ENCODE measurements at regions not wholly inside any gene's neighbourhood (a gene's known extent, or its start where the extent isn't known, plus 50 kb on each side); places are given as distances from the start of the nearest gene placed in this dataset.
"Not testable (repeated sequence)": the region's sequence is repeated elsewhere in the genome, so short reads cannot be mapped to it uniquely, and the experiment has no call there.

GRCh38 chr1:146474216-146474615 lies 245.4 kb upstream of the NOTCH2NLA start:
- DNase-seq (ENCODE audit: low read depth, low spot score); H3K27ac ChIP-seq (ENCODE audit: low read length); H3K4me3 ChIP-seq (ENCODE audit: low read length); H3K9me3 ChIP-seq (ENCODE audit: control insufficient read depth, insufficient read depth, low read length); H3K4me1 ChIP-seq (ENCODE audit: control insufficient read depth, insufficient read depth, low read length); H3K27me3 ChIP-seq (ENCODE audit: control insufficient read depth, insufficient read depth, low read length); H3K36me3 ChIP-seq (ENCODE audit: control insufficient read depth, insufficient read depth, low read length): not testable (repeated sequence)
- WGBS (ENCODE audit: insufficient coverage, insufficient read length): no CpG with 5 or more reads among the region's 6 CpGs

- H3K27ac ChIP-seq (ENCODE audit: low read length); H3K9me3 ChIP-seq (ENCODE audit: control insufficient read depth, insufficient read depth, low read length); H3K4me1 ChIP-seq (ENCODE audit: control insufficient read depth, insufficient read depth, low read length); DNase-seq (ENCODE audit: low read depth, low spot score); H3K36me3 ChIP-seq (ENCODE audit: control insufficient read depth, insufficient read depth, low read length); H3K27me3 ChIP-seq (ENCODE audit: control insufficient read depth, insufficient read depth, low read length): not testable (repeated sequence)
- no CpG with 5 or more reads among the region's 42 CpGs for WGBS (ENCODE audit: insufficient coverage, insufficient read length)
- H3K4me3 ChIP-seq (ENCODE audit: low read length): peak overlapping the region; percentile 31; the same call in 1 of the 2 replicates
Measured at GRCh38 chr1:146472192-146472861, 243.5 kb upstream of the NOTCH2NLA start.

DNA sequence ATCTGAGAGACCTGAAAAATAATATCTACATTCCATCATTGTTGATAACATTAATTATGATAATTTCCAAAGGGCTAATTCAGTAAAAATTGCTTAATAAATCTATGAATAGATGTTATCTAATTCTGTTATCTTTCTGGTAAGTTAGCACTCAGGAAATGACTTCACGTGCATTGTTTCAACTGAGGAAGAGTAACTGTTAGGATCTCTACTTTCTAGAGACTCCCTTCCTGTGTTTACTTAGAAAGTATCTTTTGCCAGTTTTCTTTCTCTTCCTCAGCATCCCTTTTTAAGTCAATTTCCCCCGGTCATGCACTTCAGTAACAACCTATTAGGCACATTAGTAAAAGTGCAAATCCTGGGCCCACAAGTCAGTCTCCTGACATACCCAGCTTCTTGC lies 231.1 kb upstream of the NOTCH2NLA start:
- not testable (repeated sequence) for H3K27ac ChIP-seq (ENCODE audit: low read length); H3K9me3 ChIP-seq (ENCODE audit: control insufficient read depth, insufficient read depth, low read length); H3K36me3 ChIP-seq (ENCODE audit: control insufficient read depth, insufficient read depth, low read length); H3K27me3 ChIP-seq (ENCODE audit: control insufficient read depth, insufficient read depth, low read length); DNase-seq (ENCODE audit: low read depth, low spot score); H3K4me1 ChIP-seq (ENCODE audit: control insufficient read depth, insufficient read depth, low read length); H3K4me3 ChIP-seq (ENCODE audit: low read length)
- WGBS (ENCODE audit: insufficient coverage, insufficient read length): no CpG with 5 or more reads among the region's 2 CpGs

DNA sequence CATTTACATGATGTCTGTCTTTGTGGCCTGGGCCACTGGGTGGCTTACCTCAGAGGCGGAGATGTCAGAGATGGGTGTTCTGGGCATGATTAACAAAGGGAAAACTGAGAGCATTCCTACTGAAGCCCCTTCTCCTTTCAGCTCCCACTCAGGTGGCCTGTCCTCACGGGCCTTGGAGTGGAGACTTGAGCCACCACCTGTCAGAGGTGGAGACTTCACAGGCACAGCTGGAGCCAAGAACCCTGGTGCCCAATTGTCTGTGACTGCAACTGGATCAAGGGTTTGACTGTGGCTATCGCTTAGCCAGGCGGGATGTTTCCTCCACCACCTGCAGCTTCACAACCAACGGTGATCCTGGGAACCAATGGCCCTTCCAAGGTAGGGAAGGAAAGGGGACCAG lies 230.5 kb upstream of the NOTCH2NLA start:
- H3K4me1 ChIP-seq (ENCODE audit: control insufficient read depth, insufficient read depth, low read length); H3K27me3 ChIP-seq (ENCODE audit: control insufficient read depth, insufficient read depth, low read length); H3K9me3 ChIP-seq (ENCODE audit: control insufficient read depth, insufficient read depth, low read length); H3K4me3 ChIP-seq (ENCODE audit: low read length); H3K27ac ChIP-seq (ENCODE audit: low read length); H3K36me3 ChIP-seq (ENCODE audit: control insufficient read depth, insufficient read depth, low read length); DNase-seq (ENCODE audit: low read depth, low spot score): not testable (repeated sequence)
- WGBS (ENCODE audit: insufficient coverage, insufficient read length): no CpG with 5 or more reads among the region's 5 CpGs

- not testable (repeated sequence) for H3K27ac ChIP-seq (ENCODE audit: low read length); H3K4me1 ChIP-seq (ENCODE audit: control insufficient read depth, insufficient read depth, low read length); H3K27me3 ChIP-seq (ENCODE audit: control insufficient read depth, insufficient read depth, low read length); H3K9me3 ChIP-seq (ENCODE audit: control insufficient read depth, insufficient read depth, low read length); H3K4me3 ChIP-seq (ENCODE audit: low read length); DNase-seq (ENCODE audit: low read depth, low spot score); H3K36me3 ChIP-seq (ENCODE audit: control insufficient read depth, insufficient read depth, low read length)
- no CpG with 5 or more reads among the region's 13 CpGs for WGBS (ENCODE audit: insufficient coverage, insufficient read length)
Measured at GRCh38 chr1:146448877-146449246, 220.0 kb upstream of the NOTCH2NLA start.

DNA sequence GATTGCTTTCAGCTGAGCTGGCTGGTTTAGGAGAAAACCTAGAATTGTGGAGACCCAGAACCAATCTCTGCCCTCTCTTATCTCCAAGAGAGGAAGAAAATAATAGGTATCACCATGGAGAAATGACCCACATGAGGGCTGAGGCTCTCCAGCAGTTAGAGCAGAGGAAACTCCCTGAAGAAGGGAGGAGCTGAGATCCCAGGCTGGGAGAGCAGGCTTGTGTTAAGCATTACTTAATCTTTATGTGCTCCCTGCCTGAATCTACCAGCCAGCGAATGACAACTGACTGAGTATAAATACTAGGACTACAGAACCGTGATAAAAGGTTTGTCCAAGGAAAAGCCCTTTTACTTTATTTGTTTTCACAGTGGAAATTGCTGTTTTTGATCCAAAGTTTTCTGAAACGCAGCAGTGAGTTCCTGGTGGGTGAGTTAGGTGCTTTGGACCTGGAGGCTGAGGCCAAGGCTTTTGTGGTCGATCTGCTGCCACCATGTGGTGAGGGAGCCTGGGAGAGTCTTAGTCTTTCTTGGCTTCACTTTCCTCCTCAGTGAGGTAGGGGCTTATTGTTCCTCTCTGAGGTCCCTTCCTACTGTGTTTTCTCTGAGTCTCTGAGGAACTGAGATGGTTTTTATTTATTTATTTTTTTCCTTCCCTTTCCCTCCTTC lies 219.5 kb upstream of the NOTCH2NLA start:
- H3K9me3 ChIP-seq (ENCODE audit: control insufficient read depth, insufficient read depth, low read length); DNase-seq (ENCODE audit: low read depth, low spot score); H3K27ac ChIP-seq (ENCODE audit: low read length); H3K4me1 ChIP-seq (ENCODE audit: control insufficient read depth, insufficient read depth, low read length); H3K4me3 ChIP-seq (ENCODE audit: low read length); H3K36me3 ChIP-seq (ENCODE audit: control insufficient read depth, insufficient read depth, low read length); H3K27me3 ChIP-seq (ENCODE audit: control insufficient read depth, insufficient read depth, low read length): not testable (repeated sequence)
- no CpG with 5 or more reads among the region's 4 CpGs for WGBS (ENCODE audit: insufficient coverage, insufficient read length)

DNA sequence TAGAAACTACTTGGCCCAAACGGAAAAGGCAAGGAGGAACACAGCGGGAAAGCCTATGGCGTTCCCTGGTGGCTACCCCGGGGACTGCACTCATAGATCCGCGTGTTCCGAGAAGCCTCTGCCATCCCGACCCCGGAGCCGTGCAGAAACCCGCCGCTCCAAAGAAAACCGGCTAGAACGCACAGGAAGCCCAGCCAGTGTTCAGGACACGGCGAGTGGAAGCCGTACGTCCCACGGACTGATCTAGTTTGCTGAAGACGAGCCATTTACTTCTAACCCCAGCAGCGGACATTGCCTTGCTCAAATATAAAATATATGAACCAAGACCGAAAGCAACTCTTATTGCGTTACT lies 215.0 kb upstream of the NOTCH2NLA start:
- not testable (repeated sequence) for H3K36me3 ChIP-seq (ENCODE audit: control insufficient read depth, insufficient read depth, low read length); H3K27me3 ChIP-seq (ENCODE audit: control insufficient read depth, insufficient read depth, low read length); DNase-seq (ENCODE audit: low read depth, low spot score); H3K9me3 ChIP-seq (ENCODE audit: control insufficient read depth, insufficient read depth, low read length); H3K4me1 ChIP-seq (ENCODE audit: control insufficient read depth, insufficient read depth, low read length); H3K27ac ChIP-seq (ENCODE audit: low read length)
- peak overlapping the region; percentile 41; the same call in 1 of the 2 replicates for H3K4me3 ChIP-seq (ENCODE audit: low read length)
- WGBS (ENCODE audit: insufficient coverage, insufficient read length): no CpG with 5 or more reads among the region's 23 CpGs

- not testable (repeated sequence) for DNase-seq (ENCODE audit: low read depth, low spot score); H3K36me3 ChIP-seq (ENCODE audit: control insufficient read depth, insufficient read depth, low read length); H3K27me3 ChIP-seq (ENCODE audit: control insufficient read depth, insufficient read depth, low read length); H3K4me1 ChIP-seq (ENCODE audit: control insufficient read depth, insufficient read depth, low read length); H3K4me3 ChIP-seq (ENCODE audit: low read length); H3K9me3 ChIP-seq (ENCODE audit: control insufficient read depth, insufficient read depth, low read length); H3K27ac ChIP-seq (ENCODE audit: low read length)
- WGBS (ENCODE audit: insufficient coverage, insufficient read length): no CpG with 5 or more reads among the region's 29 CpGs
Measured at GRCh38 chr1:146443088-146443870, 214.5 kb upstream of the NOTCH2NLA start.

GRCh38 chr1:146438543-146438942 lies 209.7 kb upstream of the NOTCH2NLA start:
- not testable (repeated sequence) for DNase-seq (ENCODE audit: low read depth, low spot score); H3K36me3 ChIP-seq (ENCODE audit: control insufficient read depth, insufficient read depth, low read length); H3K27me3 ChIP-seq (ENCODE audit: control insufficient read depth, insufficient read depth, low read length); H3K4me3 ChIP-seq (ENCODE audit: low read length); H3K9me3 ChIP-seq (ENCODE audit: control insufficient read depth, insufficient read depth, low read length); H3K27ac ChIP-seq (ENCODE audit: low read length); H3K4me1 ChIP-seq (ENCODE audit: control insufficient read depth, insufficient read depth, low read length)
- no CpG with 5 or more reads among the region's 6 CpGs for WGBS (ENCODE audit: insufficient coverage, insufficient read length)

DNA sequence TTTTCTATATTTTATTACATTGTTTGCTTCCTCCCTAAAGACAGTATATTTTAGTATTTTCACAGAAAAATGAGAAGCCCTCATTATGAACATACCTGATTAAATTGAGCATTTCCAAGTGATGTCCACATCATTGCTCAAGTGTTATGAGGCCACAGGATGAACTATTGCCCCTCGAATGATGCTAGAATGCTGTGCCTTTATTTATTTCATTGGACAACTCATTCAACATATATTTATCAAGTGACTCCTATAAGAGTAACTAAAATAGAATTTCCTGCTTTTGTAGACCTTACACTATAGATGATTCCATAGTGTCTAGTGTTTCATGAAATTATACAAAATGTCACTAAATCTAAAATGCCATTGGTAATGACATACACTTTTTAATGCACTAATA lies 187.8 kb upstream of the NOTCH2NLA start:
- H3K4me1 ChIP-seq (ENCODE audit: control insufficient read depth, insufficient read depth, low read length); H3K9me3 ChIP-seq (ENCODE audit: control insufficient read depth, insufficient read depth, low read length); H3K36me3 ChIP-seq (ENCODE audit: control insufficient read depth, insufficient read depth, low read length); H3K27me3 ChIP-seq (ENCODE audit: control insufficient read depth, insufficient read depth, low read length); H3K4me3 ChIP-seq (ENCODE audit: low read length); DNase-seq (ENCODE audit: low read depth, low spot score); H3K27ac ChIP-seq (ENCODE audit: low read length): not testable (repeated sequence)
- no CpG with 5 or more reads among the region's 1 CpG for WGBS (ENCODE audit: insufficient coverage, insufficient read length)
